Loucy (cell line): ENCODE measurements at regions not wholly inside any gene's neighbourhood (a gene's known extent, or its start where the extent isn't known, plus 50 kb on each side); places are given as distances from the start of the nearest gene placed in this dataset.

Experiments
- H2AFZ ChIP-seq: fragments of 200-600 bp; sonication (generic); 2 replicates; pipeline ENCODE4 v1.6.0; 2016; ENCODE audit warnings: antibody characterized with exemption, mild to moderate bottlenecking, low read length, moderate library complexity
- H3F3A ChIP-seq: fragments of 200-600 bp; 2 replicates; pipeline ENCODE4 v1.6.0; 2016; ENCODE audit warnings: antibody characterized with exemption, low read depth, mild to moderate bottlenecking
- H3K27me3 ChIP-seq: fragments of 200-600 bp; sonication (generic); 2 replicates; pipeline ENCODE4 v1.6.1; 2014; ENCODE audit warnings: low read length, mild to moderate bottlenecking; ENCODE audit not compliant: insufficient read depth, poor library complexity, severe bottlenecking
- H3K36me3 ChIP-seq: fragments of 200-600 bp; sonication (generic); 2 replicates; pipeline ENCODE4 v1.6.1; 2016; ENCODE audit warnings: low read length; ENCODE audit not compliant: insufficient read depth
- H3K4me1 ChIP-seq: fragments of 200-600 bp; sonication (generic); 2 replicates; pipeline ENCODE4 v1.5.1; 2014; ENCODE audit warnings: low read length, mild to moderate bottlenecking; ENCODE audit not compliant: insufficient read depth, poor library complexity, severe bottlenecking
- H3K4me2 ChIP-seq: fragments of 200-600 bp; sonication (generic); 2 replicates; pipeline ENCODE4 v1.6.0; 2014; ENCODE audit warnings: antibody characterized with exemption, low read length, low read depth, mild to moderate bottlenecking; ENCODE audit not compliant: poor library complexity, severe bottlenecking
- H3K4me3 ChIP-seq: fragments of 200-600 bp; sonication (generic); 2 replicates; pipeline ENCODE4 v1.5.1; 2014; ENCODE audit warnings: low read length, mild to moderate bottlenecking, mixed read lengths; ENCODE audit not compliant: poor library complexity, severe bottlenecking
- H3K79me2 ChIP-seq: fragments of 200-600 bp; sonication (generic); 2 replicates; pipeline ENCODE4 v1.6.1; 2014; ENCODE audit warnings: low read length; ENCODE audit not compliant: insufficient read depth
- H3K9ac ChIP-seq: fragments of 200-600 bp; sonication (generic); 2 replicates; pipeline ENCODE4 v1.6.0; 2014; ENCODE audit warnings: mild to moderate bottlenecking, low read depth, low read length, moderate library complexity; ENCODE audit not compliant: poor library complexity, severe bottlenecking
- H3K9me2 ChIP-seq: fragments of 200-600 bp; sonication (generic); replicated peaks from 2 replicates; pipeline ENCODE4 v1.6.1; 2016; ENCODE audit warnings: low read depth, low read length, mixed read lengths
- H3K9me3 ChIP-seq: fragments of 200-600 bp; sonication (generic); 2 replicates; pipeline ENCODE4 v1.6.1; 2014; ENCODE audit warnings: mild to moderate bottlenecking, antibody characterized with exemption, low read length, low read depth; ENCODE audit not compliant: insufficient read depth
- H4K20me1 ChIP-seq: fragments of 200-600 bp; sonication (generic); 2 replicates; pipeline ENCODE4 v1.6.0; 2014; ENCODE audit warnings: antibody characterized with exemption, low read length, mild to moderate bottlenecking; ENCODE audit not compliant: insufficient read depth, poor library complexity, severe bottlenecking
- EZH2phosphoT487 ChIP-seq: fragments of 200-600 bp; IDR thresholded peaks from 2 replicates; pipeline ENCODE4 v1.6.1; 2018; ENCODE audit warnings: antibody characterized with exemption, mild to moderate bottlenecking, moderate library complexity, borderline replicate concordance
- TF ChIP-seq, protein P1 (sequence below): fragments of 200-600 bp; sonication (generic); conservative IDR thresholded peaks from 2 replicates; pipeline ENCODE4 v1.5.1; 2014; ENCODE audit warnings: mild to moderate bottlenecking, antibody characterized with exemption, low read length

DNA sequence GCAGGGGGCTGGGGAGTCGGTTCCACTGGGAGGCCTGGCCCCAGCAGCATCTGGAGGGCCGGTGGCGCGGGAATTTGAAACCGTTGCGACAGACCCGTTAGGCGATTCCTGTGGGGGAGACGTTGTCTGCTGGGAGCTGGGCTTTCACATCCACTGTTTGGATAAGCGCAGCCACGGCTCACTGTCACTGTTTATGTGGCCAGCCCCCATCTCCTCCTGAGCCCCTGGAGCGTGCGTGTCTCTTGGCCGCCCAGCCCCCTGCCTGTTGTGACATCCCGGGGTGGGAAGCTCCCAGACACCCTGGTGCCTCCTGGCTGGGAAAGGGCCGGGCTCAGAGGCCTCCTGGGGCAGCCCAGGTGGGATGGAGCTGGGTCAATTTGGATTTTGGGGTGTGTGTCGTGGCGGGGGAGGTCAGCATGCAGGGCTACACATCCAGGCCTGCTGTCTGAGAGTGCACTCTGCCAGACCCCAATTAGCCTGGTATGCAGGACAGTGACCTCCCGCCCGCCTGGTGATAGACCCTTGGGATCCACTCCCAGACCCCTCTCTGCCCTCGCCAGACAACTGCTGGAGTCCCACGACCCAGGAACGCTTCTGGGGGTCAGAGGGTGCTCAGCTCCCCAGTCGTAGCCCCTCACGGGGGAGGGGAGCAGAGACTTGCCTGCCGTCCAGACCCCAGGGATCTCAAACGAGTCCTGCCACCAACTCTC is 62.0 kb upstream of the RNU6ATAC start:
- no peak for TF ChIP-seq EZH2phosphoT487
- TF ChIP-seq, protein P1, sequence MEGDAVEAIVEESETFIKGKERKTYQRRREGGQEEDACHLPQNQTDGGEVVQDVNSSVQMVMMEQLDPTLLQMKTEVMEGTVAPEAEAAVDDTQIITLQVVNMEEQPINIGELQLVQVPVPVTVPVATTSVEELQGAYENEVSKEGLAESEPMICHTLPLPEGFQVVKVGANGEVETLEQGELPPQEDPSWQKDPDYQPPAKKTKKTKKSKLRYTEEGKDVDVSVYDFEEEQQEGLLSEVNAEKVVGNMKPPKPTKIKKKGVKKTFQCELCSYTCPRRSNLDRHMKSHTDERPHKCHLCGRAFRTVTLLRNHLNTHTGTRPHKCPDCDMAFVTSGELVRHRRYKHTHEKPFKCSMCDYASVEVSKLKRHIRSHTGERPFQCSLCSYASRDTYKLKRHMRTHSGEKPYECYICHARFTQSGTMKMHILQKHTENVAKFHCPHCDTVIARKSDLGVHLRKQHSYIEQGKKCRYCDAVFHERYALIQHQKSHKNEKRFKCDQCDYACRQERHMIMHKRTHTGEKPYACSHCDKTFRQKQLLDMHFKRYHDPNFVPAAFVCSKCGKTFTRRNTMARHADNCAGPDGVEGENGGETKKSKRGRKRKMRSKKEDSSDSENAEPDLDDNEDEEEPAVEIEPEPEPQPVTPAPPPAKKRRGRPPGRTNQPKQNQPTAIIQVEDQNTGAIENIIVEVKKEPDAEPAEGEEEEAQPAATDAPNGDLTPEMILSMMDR = no peak
- Histone ChIP-seq H3K9me2 (no peaks in the 10 kb centered on the region), H3K36me3 (no peaks in the 10 kb centered on the region), H3K4me2 (no peak overlapping the region), H3K9ac (no peak overlapping the region), H3K4me3 (no peak overlapping the region), H3K79me2 (no peaks in the 10 kb centered on the region), H3K9me3 (no peaks in the 10 kb centered on the region), H2AFZ (no peak overlapping the region), H3K4me1 (peaks cover 15% of the 10 kb centered on the region), H3K27me3 (no peaks in the 10 kb centered on the region), H4K20me1 (no peaks in the 10 kb centered on the region), H3F3A (no peaks in the 10 kb centered on the region)

DNA sequence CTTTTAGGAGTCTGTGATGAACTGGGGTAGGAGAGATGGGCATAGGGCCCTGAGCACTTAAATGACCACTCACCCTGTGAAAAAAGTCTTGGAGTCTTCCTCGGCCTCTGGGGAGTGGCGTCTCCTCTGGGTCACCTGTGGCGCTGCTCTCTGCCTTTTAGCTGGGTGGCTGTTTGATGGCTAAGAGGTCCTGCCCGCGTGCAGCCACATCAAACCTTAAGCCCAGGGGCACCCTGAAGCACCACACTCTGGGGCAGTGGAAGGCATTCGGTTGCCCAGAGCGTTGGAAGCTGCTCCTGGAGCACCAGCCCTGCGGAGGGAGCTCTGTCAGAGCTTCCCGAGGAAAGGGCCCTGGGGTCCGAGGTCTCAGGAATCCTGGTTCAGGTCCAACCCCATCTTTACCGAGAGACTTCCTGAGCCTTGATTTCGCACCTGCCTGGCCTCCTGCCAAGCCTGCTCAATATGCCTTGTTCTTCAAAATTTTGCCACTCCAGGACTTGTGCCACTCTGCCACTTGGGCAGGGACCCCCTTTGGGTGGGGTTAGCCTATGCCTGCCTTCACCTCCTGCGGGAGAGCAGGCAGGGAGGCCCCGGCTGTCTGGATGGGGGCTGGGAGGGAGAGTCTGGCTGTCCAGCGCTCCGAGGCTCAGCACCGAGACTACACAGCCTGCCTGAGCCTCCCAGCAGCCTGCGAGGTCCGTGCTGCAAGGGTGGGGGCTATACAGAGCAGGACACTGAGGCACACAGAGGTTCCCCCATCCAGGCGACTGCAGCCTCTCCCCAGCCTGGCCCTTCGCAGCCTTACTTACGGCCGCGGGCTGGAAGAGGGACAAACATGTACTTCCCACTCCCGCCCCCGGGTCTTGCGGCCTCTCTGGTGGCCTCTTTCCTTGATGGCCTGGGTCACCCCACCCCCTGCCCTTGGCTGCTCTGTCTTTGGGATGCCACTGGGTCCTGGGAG is 63.4 kb upstream of the RNU6ATAC start:
- Histone ChIP-seq H3K4me3 (no peak overlapping the region), H3K9me2 (no peaks in the 10 kb centered on the region), H3K36me3 (no peaks in the 10 kb centered on the region), H3K27me3 (no peaks in the 10 kb centered on the region), H3F3A (no peaks in the 10 kb centered on the region), H3K4me2 (no peak overlapping the region), H2AFZ (no peak overlapping the region), H3K9ac (no peak overlapping the region), H3K79me2 (no peaks in the 10 kb centered on the region), H4K20me1 (no peaks in the 10 kb centered on the region), H3K9me3 (no peaks in the 10 kb centered on the region), H3K4me1 (peaks cover 15% of the 10 kb centered on the region)
- no peak for TF ChIP-seq EZH2phosphoT487
- TF ChIP-seq, protein P1 = no peak

DNA sequence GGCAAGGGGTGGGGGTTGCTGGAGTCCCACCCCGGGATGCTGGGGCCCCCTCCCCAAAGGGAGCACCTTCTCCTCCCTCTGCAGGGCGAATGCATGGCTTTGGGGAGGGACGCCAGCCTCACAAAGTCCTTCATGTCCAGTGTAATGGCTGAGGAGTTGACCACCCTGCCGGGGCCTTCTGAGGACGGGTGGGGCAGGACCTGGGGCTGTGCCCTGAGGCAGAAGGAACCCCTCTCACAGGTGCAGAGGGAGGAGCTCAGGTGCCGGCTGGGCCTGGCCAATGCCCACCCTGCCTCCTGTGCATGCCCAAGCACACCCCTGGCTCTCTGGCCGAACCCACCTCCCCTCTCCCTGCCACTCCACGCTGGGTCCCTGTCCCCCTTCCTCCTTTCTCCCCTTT is 64.3 kb upstream of the RNU6ATAC start:
- H3K4me3 ChIP-seq = no peak overlapping the region
- no peak overlapping the region for H2AFZ ChIP-seq
- H3K4me1 ChIP-seq = peaks cover 15% of the 10 kb centered on the region
- no peaks in the 10 kb centered on the region for H3K79me2 ChIP-seq
- no peaks in the 10 kb centered on the region for H3K9me3 ChIP-seq
- no peaks in the 10 kb centered on the region for H3K9me2 ChIP-seq
- no peak overlapping the region for H3K9ac ChIP-seq
- TF ChIP-seq, protein P1 = no peak
- TF ChIP-seq EZH2phosphoT487 = no peak
- H3F3A ChIP-seq = no peaks in the 10 kb centered on the region
- no peak overlapping the region for H3K4me2 ChIP-seq
- H4K20me1 ChIP-seq = no peaks in the 10 kb centered on the region
- H3K36me3 ChIP-seq = no peaks in the 10 kb centered on the region
- no peaks in the 10 kb centered on the region for H3K27me3 ChIP-seq
